ENCODE measurements at regions not wholly inside any gene's neighbourhood (a gene's known extent, or its start where the extent isn't known, plus 50 kb on each side); places are given as distances from the start of the nearest gene placed in this dataset.

- Histone ChIP-seq H3K4me2 (ENCODE audit: low read length) (no peak overlapping the region), H3K27me3 (ENCODE audit: low read depth, low read length) (no peaks in the 10 kb centered on the region), H4K20me1 (ENCODE audit: insufficient read depth, low read length) (no peaks in the 10 kb centered on the region), H3K9me3 (ENCODE audit: insufficient read depth, low read length) (no peaks in the 10 kb centered on the region), H3K4me3 (ENCODE audit: low read length) (no peak overlapping the region), H3K4me1 (ENCODE audit: low read length) (peaks cover 7% of the 10 kb centered on the region; the same call in 1 of the 2 replicates), H3K79me2 (ENCODE audit: low read length) (no peaks in the 10 kb centered on the region), H3K9ac (ENCODE audit: low read length) (no peak overlapping the region), H3K36me3 (replicated peaks; ENCODE audit: low read depth, low read length) (no peaks in the 10 kb centered on the region), H2AFZ (ENCODE audit: low read depth, low read length) (no peak overlapping the region), H3K27ac (ENCODE audit: low read length) (no peak overlapping the region)
- TF ChIP-seq, protein P1, sequence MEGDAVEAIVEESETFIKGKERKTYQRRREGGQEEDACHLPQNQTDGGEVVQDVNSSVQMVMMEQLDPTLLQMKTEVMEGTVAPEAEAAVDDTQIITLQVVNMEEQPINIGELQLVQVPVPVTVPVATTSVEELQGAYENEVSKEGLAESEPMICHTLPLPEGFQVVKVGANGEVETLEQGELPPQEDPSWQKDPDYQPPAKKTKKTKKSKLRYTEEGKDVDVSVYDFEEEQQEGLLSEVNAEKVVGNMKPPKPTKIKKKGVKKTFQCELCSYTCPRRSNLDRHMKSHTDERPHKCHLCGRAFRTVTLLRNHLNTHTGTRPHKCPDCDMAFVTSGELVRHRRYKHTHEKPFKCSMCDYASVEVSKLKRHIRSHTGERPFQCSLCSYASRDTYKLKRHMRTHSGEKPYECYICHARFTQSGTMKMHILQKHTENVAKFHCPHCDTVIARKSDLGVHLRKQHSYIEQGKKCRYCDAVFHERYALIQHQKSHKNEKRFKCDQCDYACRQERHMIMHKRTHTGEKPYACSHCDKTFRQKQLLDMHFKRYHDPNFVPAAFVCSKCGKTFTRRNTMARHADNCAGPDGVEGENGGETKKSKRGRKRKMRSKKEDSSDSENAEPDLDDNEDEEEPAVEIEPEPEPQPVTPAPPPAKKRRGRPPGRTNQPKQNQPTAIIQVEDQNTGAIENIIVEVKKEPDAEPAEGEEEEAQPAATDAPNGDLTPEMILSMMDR (IDR thresholded peaks at IDR 0.05; ENCODE audit: low read depth, low read length) = no peak
- TF ChIP-seq EZH2phosphoT487 (IDR thresholded peaks at IDR 0.05; ENCODE audit: low read depth) = no peak
Measured at GRCh38 chr13:84744203-84744602, 861.9 kb upstream of the SLITRK1 start.

GRCh38 chr13:84741253-84741652 is 859.0 kb upstream of the SLITRK1 start:
- no peak overlapping the region for H3K4me3 ChIP-seq (ENCODE audit: low read length)
- H3K4me2 ChIP-seq (ENCODE audit: low read length) = no peak overlapping the region
- TF ChIP-seq EZH2phosphoT487 (IDR thresholded peaks at IDR 0.05; ENCODE audit: low read depth) = no peak
- TF ChIP-seq, protein P1 (IDR thresholded peaks at IDR 0.05; ENCODE audit: low read depth, low read length) = no peak
- no peak overlapping the region for H3K27ac ChIP-seq (ENCODE audit: low read length)
- no peaks in the 10 kb centered on the region for H3K79me2 ChIP-seq (ENCODE audit: low read length)
- no peaks in the 10 kb centered on the region for H3K9me3 ChIP-seq (ENCODE audit: insufficient read depth, low read length)
- H3K27me3 ChIP-seq (ENCODE audit: low read depth, low read length) = no peaks in the 10 kb centered on the region
- no peak overlapping the region for H3K9ac ChIP-seq (ENCODE audit: low read length)
- H3K4me1 ChIP-seq (ENCODE audit: low read length) = peaks cover 7% of the 10 kb centered on the region; the same call in 1 of the 2 replicates
- H4K20me1 ChIP-seq (ENCODE audit: insufficient read depth, low read length) = no peaks in the 10 kb centered on the region
- H2AFZ ChIP-seq (ENCODE audit: low read depth, low read length) = no peak overlapping the region; the same call in 1 of the 2 replicates
- no peaks in the 10 kb centered on the region for H3K36me3 ChIP-seq (replicated peaks; ENCODE audit: low read depth, low read length)

DNA sequence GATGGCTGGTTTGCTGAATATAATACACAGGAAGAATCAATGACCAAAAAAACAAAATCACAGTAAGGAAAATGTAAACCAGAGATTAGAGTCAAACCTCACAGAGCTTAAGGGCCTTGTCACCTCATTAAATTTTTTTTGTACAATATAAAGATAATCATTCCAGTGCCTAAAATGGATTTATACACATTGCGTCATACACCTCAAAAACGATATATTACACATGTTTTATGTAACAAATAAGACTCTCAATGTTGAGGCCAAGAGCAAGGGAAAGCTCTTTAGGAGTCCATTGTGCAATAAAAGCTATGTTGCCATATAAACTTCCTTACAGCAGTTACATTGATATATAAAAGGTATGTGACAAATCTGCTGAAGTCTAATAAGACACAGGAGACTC is 856.7 kb upstream of the SLITRK1 start:
- Histone ChIP-seq H3K36me3 (replicated peaks; ENCODE audit: low read depth, low read length) (no peaks in the 10 kb centered on the region), H4K20me1 (ENCODE audit: insufficient read depth, low read length) (no peaks in the 10 kb centered on the region), H3K27ac (ENCODE audit: low read length) (no peak overlapping the region), H3K4me1 (ENCODE audit: low read length) (peaks cover 7% of the 10 kb centered on the region; the same call in 1 of the 2 replicates), H3K79me2 (ENCODE audit: low read length) (no peaks in the 10 kb centered on the region), H3K4me3 (ENCODE audit: low read length) (no peak overlapping the region), H3K27me3 (ENCODE audit: low read depth, low read length) (no peaks in the 10 kb centered on the region), H2AFZ (ENCODE audit: low read depth, low read length) (no peak overlapping the region), H3K9me3 (ENCODE audit: insufficient read depth, low read length) (no peaks in the 10 kb centered on the region), H3K4me2 (ENCODE audit: low read length) (no peak overlapping the region), H3K9ac (ENCODE audit: low read length) (no peak overlapping the region)
- no peak for TF ChIP-seq EZH2phosphoT487 (IDR thresholded peaks at IDR 0.05; ENCODE audit: low read depth)
- TF ChIP-seq, protein P1 (IDR thresholded peaks at IDR 0.05; ENCODE audit: low read depth, low read length) = no peak

DNA sequence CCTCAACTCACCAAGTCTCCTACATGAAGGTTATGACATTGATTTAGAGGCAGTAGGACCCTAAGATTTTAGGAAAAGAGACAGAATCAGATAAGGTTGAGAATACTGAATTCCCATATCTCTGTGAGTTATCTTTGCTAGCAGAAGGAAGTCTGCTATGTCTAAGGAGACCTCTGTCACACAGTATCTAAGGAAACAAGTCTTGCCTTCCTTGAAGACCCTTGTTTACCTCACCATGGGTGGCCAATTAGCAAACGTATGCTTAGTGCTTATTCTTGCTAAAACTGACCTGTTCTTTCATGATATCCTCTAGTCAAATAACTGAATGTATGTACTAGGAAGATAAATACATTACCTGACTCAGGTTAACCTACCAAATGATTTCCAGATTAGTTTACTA is 855.4 kb upstream of the SLITRK1 start:
- Histone ChIP-seq H3K9me3 (ENCODE audit: insufficient read depth, low read length) (no peaks in the 10 kb centered on the region), H2AFZ (ENCODE audit: low read depth, low read length) (no peak overlapping the region), H3K4me1 (ENCODE audit: low read length) (peaks cover 7% of the 10 kb centered on the region; the same call in 1 of the 2 replicates), H3K4me3 (ENCODE audit: low read length) (no peak overlapping the region), H3K79me2 (ENCODE audit: low read length) (no peaks in the 10 kb centered on the region), H3K27me3 (ENCODE audit: low read depth, low read length) (no peaks in the 10 kb centered on the region), H4K20me1 (ENCODE audit: insufficient read depth, low read length) (no peaks in the 10 kb centered on the region), H3K9ac (ENCODE audit: low read length) (no peak overlapping the region), H3K36me3 (replicated peaks; ENCODE audit: low read depth, low read length) (no peaks in the 10 kb centered on the region), H3K27ac (ENCODE audit: low read length) (no peak overlapping the region), H3K4me2 (ENCODE audit: low read length) (no peak overlapping the region)
- TF ChIP-seq EZH2phosphoT487 (IDR thresholded peaks at IDR 0.05; ENCODE audit: low read depth) = no peak
- TF ChIP-seq, protein P1 (IDR thresholded peaks at IDR 0.05; ENCODE audit: low read depth, low read length) = no peak
